Ecto neural progenitor cell (in vitro differentiated cells): ENCODE measurements at regions not wholly inside any gene's neighbourhood (a gene's known extent, or its start where the extent isn't known, plus 50 kb on each side); places are given as distances from the start of the nearest gene placed in this dataset.
"Not testable (repeated sequence)": the region's sequence is repeated elsewhere in the genome, so short reads cannot be mapped to it uniquely, and the experiment has no call there.

Experiments
- DNase-seq: peaks from one replicate; pipeline ENCODE4 v3.0.0-alpha.2; 2018; ENCODE audit warnings: low spot score

DNA sequence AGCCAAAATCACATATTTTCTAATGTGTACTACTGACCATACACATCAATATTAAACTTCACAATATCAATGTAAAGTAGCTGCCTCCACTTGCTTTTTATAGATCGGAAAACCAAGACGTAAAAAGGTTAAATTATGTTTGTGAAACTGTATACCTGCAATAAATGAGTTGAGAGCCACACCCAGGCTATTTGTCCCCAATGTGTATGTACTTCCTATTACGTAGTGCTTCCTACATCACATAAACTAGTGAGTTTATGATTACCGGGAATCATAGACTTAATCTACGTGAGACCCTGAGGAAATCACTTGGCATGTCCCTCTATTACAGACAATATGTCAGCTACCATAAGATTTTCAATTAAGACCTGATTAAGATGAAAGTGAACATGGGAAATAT lies 903.4 kb downstream of the RAB28 start:
- DNase-seq = no peak

DNA sequence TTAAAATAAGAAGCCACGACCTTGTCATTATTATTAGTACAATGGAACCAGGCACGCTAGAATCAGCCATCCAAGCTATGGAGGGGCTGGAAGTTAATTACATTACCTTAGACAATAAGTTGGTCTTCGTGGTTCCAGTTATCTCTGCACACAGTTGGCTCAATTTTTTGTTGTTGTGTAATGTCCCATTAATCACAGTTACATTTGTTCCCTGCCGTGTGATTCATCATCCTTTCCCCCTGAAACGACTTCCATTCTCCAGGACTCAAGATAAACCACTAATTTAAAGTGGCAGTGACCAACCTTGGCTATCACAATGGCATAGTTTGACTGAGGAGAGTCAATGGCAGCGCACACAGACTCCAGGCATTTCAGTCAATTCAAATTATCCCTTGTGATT lies 905.0 kb downstream of the RAB28 start:
- no peak for DNase-seq

DNA sequence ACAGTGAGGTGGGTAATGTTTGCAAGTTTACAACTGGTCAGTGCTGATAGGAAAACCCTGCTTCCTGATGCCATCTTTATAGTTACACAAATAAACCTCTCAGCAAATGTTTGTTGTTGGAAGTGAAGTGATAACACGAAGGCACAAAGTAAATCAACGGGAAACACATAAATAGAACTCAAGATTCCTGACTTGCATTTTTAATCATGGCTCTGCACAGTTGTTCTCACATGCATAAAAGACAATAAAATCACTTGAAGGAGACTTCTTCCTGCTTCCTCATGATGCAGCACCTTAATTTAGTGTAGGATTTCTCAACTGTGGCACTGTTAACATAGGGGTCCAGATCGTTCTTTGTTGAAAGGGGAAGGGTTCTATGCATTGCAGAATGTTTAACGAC lies 907.7 kb downstream of the RAB28 start:
- DNase-seq = no peak

DNA sequence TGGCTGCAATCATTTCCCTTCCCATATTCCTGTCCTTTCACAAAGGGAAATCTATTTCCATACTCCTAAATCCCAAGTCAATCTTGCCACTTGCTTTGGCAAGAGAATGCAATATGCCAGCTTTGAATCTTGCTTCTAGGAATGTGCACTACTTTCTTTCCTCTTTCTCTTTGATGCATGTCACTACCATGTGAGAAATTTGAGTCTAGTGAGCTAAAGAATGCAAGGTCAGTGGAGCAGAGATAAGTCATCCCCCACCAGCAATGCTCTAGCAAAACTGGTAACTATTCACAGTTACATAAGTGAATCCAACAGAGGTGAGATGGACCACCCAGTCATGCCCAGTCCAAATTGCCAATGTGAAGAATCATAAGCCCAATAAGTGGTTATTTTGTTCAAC lies 910.4 kb downstream of the RAB28 start:
- DNase-seq = no peak

DNA sequence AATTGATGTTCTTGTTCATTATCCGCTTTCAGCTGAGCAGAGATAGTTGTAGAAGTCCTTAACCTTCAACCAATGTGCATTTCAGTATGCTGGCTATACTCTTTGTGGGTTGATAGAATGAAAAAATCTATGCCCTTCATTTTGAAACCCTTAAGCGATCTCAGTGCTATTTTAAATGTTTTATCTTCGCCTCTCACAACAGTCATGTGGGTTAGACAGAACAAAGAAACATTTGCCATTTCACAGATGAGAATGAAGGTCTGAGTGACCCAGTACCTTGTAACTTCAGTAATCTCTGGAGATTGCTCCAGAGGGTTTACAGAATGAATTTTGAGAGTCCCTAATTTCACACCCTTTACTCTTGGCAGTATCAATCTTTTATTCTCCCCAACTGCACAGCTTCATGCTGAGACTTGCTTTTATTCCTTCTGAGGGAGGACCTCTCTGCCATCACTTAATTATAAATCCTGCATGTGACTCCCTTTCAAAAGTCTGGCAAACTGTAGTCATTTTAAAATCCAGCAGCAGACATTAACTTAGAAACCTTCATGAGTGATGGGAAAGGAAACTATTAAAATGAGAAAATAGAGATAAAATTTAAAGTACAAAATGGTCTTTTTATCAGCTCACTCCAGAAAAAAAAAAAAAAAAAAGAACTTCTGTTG lies 921.5 kb downstream of the RAB28 start:
- no peak for DNase-seq

DNA sequence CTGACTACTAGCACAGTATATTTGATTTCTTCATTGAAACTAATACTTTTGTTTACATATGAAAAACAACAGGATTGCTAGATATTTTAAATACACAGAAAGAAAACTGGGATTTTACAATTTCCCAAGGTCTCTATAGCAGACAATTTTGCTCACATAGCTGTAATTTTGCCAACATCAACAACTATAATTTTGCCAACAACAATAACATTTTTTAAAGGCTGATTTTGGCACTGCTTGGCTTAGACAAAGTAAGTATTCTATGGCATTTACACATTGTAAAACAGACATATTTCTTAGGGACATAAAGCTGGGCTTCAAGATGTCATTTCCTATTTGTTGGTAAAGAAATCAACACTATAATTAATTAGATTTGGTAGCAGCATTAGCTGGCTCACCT lies 922.1 kb downstream of the RAB28 start:
- no peak for DNase-seq

DNA sequence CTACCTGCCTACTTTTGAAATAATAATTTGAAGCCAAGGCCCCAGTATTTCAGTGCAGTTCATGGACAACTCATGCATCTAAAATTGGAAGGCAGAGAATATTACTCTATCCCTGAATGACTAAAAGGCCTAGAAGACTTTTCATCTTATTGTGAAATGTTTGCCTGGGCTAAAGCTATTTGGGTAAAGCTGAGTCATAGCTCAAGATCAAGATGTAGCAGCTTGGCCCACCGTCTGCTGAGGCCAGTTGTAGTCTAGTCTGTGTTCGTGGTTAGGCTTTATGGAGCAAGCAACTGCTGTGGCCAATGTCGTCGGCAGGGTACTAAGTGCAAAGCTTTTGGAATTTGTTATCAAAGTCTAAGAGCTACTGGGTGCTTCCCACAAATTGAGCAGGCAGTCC lies 929.1 kb downstream of the RAB28 start:
- DNase-seq = no peak

DNA sequence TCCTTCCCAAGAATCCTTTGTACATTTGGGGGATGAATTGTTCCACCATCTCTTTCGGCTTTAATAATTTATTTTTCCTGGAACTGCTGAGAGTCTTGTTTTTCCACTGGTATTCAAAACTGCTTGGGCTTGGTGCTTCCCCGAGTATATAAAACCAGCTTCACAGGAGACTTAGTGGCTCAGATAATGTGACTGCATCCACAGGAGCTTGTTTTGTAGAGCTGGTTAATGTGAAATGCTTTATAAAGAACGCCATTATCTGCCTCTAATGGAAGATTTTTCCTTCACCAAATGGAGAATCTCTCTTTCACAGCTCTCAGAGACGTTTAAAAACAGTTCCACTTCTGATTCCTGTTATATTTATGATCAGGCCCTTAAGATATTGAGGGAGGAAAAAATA lies 935.5 kb downstream of the RAB28 start:
- no peak for DNase-seq

DNA sequence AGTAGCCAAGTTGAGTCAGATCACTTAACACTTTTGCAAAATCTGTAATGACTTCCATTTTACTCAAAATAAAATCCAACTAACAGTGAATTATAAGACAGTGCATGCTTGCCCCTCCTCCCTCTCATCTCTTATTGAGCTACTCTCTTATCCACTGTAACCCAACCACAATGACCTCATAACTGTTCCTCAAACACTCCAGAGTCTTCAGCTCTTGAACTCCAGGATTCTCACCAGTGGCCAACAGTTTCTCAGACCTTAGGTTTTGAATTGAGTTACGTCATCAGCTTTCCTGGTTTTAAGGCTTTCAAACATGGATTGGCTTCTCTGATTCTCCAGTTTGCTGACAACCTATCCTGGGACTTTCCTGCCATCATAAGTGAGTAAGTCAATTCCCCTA lies 938.3 kb downstream of the RAB28 start:
- DNase-seq = no peak

DNA sequence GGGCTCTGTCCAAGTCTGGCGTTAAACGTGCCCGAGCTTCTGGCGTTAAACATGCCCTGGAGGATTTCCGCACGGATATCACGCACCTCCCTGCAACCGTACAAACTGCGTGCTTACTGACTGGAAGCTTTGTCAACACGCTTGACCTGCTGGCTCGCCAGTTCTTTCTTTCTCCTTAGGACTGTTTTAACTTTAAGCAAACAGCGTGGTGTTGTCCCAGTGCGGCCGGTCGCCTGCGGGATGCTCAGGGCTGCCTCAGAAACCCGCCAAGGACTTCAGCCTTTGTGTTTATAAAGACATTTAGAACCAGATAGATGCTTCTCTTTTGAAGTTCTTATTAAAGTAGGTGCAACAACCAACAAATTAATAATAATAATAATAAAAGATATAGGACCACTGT lies 946.0 kb downstream of the RAB28 start:
- DNase-seq = no peak

DNA sequence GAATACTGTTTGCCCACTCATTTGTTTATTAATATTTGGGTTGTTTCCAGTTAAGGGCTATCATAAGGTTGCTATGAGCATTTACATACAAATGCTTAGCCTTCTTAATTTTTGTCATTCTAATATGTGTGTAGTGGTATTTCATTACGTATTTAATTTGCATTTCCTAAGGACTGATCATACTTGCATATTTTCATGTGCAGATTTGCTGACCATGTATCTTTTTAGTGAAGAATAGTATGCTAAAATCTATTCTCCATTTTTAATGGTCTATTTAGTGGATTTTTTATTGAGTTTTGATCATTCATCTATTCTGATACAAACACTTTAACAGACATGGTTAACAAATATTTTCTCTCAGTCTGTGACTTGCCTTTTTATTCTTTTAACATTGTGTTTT lies 949.5 kb downstream of the RAB28 start:
- no peak for DNase-seq

DNA sequence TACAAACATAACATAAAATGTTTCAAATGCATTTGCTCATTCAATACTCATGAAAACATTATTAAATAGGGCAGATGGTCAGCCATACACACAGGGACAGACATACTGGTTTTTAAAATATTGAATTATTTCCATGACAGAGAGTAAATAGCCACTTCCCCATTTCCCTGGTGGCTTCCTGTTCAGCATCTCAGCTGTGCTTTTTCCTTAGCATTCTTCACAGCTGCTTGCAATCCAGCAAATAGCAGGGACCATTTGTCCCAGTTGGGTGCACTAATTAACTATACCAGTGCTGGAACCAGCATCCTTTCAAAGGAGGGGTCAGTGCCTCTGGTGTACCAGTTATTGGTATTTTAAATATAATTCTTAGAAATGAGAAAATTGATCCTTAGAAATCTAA lies 964.7 kb downstream of the RAB28 start:
- DNase-seq = no peak

DNA sequence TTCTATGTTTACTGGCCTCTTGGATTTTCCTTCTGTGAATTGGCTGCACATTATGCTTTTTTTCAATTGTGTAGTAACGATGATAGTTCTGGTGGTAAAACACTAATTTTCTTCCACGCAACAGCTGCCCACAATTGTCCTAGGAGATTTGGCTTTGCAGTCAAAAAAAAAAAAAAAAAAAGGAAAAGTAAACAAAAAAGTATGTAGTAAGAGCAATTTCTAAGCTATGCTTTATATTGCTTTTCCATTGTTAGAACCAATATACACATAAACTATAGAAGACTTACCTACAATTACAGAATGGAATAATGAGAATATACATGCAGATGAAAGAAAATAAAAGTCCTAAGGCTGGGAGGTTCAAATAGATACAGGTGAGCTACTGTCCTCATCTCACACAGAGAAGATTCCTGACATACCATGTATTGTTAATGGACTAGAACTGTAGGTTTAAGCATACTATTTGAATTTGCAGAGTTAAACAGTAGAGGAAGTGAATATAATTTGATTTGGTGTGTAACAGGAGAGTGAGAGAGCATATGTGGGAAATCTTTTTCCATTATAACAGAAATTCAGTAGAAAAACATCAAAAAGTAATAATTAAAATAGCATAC lies 976.2 kb downstream of the RAB28 start:
- no peak for DNase-seq

DNA sequence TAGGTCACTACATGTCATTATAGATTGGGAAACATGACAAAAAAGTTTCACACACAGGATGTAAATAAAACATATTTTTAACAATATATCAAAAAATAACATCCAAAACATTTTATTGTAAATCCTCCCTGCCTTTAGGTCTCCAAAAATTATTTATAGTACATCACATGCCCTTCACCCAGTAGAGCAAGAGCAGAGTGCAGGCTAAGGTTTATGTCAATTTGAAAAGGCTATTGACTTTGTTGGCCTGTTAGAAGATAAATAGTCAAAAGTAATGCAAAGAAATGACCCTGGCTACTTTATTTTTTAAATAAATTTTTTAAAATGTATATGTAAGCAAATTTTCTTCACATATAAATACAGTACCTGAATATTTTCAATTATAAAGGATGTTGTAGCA lies 983.7 kb downstream of the RAB28 start:
- no peak for DNase-seq

DNA sequence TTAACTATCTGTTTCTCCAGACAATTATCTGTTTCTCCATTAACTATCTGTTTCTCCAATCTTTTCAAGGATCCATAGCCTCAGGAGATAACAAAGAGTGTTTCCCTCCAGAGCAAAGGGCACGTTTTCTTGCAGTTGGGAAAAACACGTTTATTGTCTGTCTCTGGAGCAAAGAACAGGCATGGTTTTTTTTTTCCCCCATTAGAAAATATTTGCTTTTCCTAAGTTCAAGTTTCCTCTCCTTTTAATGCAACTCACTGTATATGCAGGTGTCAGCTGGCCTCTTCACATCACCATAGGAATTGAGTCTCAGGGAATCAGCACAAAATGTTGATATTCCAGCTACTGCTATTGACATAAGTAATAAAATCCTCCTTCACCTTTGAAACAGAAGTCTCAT lies 984.4 kb downstream of the RAB28 start:
- no peak for DNase-seq

DNA sequence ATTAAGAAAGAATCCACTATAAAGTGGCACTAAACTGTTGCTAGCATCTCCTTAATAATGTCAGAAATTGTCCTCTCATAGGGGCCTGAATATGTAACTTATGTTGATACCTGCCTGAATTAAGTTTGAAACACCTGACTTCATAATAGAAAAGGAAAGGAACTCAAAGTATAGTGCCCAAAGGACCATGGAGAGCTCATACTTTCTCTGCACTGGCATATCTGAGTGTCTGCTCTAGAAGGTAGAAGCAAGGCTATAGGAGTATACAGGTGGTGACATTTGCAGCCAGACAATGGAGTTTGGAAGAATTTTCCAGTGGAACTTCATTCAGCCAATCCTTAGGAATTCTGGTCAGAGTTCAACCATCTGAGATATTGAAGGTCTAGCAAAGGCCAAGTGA lies 988.9 kb downstream of the RAB28 start:
- no peak for DNase-seq

DNA sequence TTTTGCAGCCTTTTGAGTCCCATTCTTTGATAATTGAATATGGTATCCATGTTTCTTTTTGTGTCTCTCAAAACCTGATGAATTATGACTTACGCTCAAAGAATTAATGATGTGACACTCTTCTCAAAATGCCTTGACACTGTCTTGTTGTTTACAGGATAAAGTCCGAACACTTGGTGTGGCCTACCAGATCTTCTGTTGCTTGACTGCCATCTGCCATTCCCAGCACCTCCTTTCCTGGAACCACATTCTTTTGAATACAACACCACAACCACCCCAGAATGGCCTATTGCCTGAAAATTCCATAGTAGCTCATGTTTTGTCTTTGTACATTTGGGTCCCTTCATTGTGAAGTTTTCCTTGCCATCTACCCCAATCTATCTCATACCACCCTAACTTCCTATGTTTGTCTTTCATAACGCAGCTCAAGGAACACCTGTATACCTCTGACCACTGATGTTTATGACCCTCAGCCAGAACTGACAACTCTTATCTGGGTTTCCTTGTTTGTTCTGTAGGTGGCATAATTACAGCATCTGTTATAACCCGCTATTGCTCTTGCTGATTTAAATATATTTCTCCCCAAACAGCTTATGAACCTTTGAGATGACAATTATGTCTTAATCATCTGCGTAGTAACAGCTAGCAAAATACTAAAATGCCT lies 991.3 kb downstream of the RAB28 start:
- no peak for DNase-seq

DNA sequence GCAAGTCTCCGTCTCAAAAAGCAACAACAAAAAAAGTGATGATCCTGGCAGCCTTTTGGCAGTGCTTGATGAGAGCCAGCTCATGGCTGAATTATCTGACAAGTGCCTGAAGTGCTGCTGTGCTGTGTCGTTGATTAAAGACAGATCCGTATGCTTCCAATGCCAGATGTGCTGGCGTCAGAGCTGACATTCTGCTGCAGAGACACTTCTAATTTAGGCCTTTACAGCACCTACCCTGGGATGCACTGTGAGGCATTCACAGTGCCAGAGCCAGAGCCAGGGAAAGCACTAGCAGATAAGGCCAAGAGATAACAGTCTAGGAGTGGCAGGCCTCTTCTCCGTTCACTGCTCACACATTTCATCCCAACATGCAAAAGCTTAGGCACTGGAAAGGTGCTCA lies 995.5 kb downstream of the RAB28 start:
- DNase-seq = no peak

DNA sequence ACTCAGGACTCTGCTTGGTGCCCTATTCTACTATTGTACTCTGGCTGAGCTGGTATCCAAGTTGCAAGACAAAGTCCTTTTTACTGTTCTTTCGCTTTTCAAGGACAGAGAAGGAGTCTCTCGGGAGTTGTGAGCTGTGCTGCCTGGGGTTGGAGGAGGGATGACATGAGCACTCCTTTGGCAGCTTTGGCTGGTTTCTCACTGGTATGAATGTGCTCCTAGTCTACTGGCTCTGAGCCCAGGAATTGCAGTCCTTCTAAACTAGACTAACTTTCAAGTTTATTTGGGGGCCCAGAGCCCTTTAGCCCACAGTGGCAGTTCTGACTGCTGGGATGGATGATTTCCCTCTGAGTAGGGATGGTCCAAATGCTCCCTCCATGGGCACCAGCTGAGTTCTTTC lies 997.1 kb downstream of the RAB28 start:
- DNase-seq = no peak

DNA sequence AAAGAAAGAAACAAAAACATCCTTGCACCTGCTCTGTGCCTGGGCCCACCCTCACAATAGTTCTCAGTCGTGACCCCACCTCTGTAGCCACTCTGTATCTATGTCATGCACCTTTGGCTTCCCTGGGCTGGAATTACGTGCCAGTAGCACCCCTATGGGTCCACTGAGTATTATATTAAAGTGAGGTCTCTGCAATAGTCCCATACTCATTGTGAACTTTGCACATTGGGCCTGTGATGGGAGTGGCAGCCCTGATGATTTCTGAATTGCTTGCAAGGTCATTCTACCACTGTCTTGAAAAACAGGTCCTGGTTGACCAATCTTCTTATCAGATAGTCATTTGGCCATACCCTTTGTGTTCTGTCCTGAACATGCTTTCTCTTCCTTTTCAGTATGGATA lies 1012.1 kb downstream of the RAB28 start:
- DNase-seq = no peak

DNA sequence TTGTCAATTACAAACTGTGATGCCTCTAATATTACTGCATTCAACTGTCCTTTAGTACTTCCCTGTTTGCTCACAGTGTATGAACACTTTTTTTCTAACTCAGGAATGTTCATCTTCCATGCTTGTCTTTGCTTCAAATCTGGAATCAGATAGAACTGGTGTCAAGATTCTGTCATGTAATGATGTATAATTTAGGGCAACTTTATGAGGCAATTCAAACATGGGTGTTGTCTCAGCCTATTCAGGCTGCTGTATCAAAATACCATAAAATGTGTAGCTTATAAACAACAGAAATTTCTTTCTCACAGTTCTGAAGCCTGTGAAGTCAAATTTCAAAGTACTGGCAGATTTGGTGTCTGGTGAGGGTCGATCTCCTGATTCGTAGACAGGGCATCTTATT lies 1012.9 kb downstream of the RAB28 start:
- no peak for DNase-seq

DNA sequence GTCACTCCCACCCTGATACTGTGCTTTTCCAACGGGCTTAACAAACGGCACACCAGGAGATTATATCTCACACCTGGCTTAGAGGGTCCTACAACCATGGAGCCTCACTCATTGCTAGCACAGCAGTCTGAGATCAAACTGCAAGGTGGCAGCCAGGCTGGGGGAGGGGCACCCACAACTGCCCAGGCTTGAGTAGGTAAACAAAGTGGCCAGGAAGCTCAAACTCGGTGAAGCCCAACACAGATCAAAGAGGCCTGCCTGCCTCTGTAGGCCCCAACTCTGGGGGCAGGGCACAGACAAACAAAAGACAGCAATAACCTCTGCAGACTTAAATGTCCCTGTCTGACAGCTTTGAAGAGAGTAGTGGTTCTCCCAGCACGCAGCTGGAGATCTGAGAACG lies 1022.6 kb downstream of the RAB28 start:
- DNase-seq = not testable (repeated sequence)

DNA sequence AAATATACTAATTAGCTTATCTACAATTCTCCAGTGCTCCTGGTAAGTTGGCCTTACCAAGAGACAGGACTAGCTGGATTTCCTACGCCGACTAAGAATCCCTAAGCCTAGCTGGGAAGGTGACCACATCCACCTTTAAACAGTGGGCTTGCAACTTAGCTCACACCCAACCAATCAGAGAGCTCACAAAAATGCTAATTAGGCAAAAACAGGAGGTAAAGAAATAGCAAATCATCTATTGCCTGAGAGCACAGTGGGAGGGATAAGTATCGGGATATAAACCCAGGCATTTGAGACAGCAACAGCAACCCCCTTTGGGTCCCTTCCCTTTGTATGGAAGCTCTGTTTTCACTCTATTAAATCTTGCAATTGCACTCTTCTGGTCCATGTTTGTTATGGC lies 1025.0 kb downstream of the RAB28 start:
- DNase-seq = no peak

DNA sequence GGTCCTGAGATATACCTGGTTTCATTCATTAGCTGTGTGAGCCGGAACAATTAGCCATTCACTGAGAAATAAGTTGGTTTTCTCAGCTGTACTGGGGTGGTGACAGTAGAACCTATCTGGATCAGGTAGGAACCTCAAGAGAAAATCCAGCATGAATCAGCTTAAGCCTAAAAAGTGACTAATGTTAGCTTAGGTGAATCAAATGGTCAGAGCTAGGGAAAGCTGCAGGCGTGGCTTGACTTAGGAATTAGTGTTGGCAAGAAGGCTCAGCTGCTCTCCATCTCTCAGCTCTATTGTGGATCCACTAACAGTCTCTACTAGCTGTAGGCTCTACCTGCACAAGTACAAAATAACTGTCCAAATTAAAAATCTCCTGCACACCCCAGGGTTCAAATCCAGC lies 1025.5 kb downstream of the RAB28 start:
- DNase-seq = no peak
